NCI-H146 treated with DMSO at 0.1 percent for 48 hours (cell line): ENCODE measurements at regions not wholly inside any gene's neighbourhood (a gene's known extent, or its start where the extent isn't known, plus 50 kb on each side); places are given as distances from the start of the nearest gene placed in this dataset.
"Not testable (repeated sequence)": the region's sequence is repeated elsewhere in the genome, so short reads cannot be mapped to it uniquely, and the experiment has no call there.

Experiments
- DNase-seq: peaks from one replicate; lab custom pipeline; 2025; ENCODE audit not compliant: unreplicated experiment; lab: John Stamatoyannopoulos, UW

GRCh38 chr11:115632061-115632460 lies 127.8 kb upstream of the CADM1 start:
- no peak for DNase-seq

GRCh38 chr11:115631609-115632008 lies 127.4 kb upstream of the CADM1 start:
- DNase-seq, result no peak

DNA sequence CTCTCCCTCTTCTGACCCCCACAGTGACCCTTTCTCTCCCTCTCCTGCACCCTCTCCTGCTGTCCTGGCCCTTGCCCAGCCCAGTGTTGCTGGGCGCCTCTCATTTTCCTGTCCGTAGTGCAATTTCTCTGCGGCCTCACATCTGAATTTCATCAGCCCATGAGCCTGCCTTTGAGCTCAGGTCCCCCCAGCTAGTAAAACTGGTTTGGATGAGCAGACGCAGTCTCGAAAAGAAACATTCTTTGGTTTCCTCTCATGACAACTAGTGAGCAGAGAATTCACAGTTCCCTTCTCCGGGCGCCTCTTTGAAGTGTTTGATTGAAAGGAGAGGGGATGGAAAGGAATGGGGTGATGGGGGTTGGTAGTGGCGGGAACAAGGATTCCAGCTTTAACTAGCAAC lies 126.0 kb upstream of the CADM1 start:
- DNase-seq, result no peak

DNA sequence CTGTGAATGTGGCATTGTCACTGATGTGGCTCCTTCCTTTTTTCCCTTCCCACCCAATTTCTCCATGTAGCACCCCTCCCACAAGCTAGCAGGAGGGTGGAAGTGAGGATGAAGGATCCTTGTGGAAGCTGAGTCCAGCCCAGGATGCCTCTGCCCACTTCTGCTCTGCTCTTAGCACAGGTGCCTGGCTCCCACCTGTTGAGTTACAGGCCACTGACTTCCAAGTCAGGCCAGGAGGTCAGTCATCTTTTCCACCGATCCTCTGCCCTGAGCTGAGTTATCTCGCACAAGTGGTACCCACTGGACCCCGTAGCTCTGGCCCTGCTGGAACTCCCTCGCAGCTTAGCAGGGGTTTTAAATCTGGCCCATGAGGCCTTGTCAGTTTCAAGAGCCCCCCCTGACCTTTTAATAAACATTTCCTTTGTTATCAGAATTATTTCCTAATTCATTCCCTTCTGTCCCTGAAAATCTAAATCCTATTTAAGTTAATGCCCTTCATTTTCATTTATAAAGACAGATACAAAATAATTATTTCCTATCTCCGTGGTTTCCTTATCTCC lies 125.3 kb upstream of the CADM1 start:
- DNase-seq, result no peak

- no peak for DNase-seq
These were observed 123.6 kb upstream of the CADM1 start for GRCh38 chr11:115627666-115628460.

DNA sequence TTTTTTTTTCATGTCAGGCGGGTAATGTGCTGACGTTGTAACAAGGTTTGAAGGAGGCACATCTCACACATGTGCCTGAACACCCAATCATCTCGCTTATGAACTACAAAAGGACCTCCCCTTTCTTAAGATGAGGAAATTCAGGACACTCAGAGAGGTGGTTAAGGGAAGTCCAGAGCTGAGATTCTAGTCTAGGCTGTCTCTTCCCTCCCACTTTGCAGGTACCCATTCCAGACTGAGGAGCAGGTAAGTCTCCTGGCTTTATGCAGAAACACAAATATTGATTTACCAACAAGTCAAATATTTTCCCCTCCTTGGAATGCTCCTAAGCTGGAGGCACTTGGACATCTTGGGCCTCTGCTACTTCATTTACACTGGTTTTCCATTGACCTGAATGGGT lies 122.9 kb upstream of the CADM1 start:
- no peak for DNase-seq

DNA sequence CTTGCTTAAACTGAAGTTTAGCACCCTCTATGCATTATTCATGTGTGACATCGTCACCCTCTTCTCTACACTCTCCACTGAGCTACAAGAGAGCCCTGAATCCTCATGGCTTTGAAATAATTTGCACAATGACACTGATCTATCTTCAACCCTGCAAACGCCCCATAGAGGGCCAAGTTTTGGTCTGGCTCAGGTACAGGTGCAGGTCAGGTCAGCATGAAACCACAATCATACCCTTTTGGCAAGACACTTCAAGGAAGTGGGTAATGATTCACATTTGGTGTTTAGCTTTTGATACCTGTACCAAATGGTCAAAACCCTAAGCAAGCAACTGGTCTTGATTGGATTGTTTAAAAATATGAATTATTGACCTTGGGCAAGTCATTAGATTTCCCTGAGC lies 122.2 kb upstream of the CADM1 start:
- no peak for DNase-seq

- DNase-seq, result no peak
These were observed 121.3 kb upstream of the CADM1 start for GRCh38 chr11:115625502-115625901.

- no peak for DNase-seq
These were observed 119.8 kb upstream of the CADM1 start for GRCh38 chr11:115624065-115624464.

DNA sequence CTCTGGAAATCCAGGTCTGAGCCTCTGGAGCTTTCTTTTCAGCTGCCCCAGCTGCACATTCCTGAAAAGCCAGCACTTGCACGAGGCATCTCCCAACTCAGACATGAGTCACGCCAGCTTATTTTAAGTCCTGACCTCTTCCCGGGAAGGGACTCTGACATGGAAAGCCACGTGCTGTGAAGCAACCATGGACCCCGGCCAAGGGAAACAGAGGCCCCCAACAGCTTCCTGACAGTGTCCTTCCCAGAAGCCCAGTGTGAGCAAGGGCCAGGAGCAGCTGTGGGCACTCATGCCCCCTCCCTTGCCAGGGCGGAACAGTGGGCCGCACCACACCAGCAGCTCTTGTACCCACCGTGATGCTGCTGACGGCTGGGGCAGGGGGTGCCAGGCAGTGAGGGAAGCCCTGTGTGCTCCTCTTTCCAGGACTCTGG lies 118.8 kb upstream of the CADM1 start:
- no peak for DNase-seq

DNA sequence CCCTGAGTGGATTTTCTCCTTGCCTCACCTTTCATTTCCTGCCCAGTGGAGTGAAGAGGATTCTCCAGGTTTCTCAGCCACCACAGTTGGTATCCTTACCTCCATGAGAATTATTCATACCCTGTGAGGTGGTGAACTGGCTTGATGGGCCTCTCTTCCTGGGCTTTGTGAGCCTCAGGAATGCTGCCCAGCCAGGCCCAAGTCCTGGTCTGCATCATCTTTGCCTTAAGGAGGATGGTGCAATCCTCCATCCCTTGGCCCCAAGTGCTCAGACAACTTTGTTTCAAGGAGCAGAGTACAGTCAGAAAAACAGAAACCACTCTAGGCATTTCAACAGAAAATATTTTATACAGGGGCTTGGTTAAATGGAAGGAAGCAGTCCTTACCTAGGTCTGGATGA lies 114.2 kb upstream of the CADM1 start:
- no peak for DNase-seq

DNA sequence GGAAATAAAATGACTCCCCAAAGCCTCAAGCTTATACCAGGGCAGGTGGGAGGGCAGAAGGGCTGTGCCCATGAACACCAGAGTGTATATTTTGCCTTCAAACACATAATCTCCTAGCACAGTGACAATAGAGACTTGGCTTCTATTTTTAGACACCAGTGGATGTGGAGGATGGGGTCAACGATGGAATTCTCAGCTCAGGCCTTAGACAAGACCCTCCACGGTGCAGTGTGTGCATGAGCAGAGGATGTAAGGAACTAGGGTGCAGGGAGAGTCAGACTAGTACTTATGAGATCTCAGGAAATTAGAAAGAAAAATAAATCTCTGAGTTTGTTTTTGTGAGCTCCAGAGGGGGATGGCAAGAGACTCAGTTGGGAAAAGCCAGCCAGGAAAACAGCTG lies 113.6 kb upstream of the CADM1 start:
- no peak for DNase-seq

DNA sequence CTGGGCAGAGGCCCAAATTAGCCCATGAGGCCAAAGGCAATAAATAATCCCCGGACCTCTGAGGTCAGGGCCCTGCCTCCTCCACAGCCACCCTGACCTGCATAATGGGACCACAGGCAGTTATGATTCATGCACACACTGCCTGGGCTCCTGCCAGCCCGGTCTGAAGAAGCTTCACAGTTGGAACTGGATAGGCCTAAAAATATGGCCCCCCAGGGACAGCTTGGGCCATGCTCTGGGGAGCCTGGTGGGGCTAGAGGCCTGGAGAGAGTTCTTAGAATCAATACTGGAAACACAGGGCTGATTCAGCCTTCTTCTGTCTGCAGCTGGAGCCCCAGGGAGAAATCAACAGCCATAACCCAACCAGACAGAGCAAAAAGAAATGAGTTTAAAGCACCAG lies 112.8 kb upstream of the CADM1 start:
- DNase-seq, result no peak

DNA sequence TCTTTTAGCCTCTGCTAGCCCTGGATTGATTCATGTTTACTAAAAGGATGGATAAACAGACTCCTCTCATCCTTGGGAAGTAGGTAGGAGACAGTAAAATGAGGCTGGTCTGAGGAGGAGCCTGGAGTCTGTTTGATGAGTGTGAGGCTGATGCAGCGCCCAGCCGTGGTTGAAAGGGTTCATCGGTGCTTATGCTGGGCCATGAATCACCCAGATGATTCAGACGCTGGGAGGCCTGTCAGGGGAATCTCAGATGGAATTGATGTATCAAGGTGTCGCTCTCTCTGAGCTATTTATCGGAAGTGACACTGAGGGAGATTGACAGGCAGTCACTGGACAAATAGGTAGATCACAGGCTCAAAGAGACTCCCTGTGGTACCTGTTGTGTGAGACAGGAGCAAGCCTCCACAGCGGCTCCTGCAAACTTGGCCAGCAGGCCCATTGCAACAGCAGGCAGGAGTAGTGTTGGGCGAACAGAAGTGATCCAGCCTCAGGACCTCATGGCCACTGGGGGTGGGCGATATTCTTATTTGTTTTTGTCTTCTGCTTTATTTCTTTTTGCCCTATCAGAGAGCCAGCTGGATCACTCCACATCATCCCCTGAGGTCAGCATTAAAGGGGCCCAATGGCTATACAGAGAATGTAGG lies 109.9 kb upstream of the CADM1 start:
- no peak for DNase-seq

DNA sequence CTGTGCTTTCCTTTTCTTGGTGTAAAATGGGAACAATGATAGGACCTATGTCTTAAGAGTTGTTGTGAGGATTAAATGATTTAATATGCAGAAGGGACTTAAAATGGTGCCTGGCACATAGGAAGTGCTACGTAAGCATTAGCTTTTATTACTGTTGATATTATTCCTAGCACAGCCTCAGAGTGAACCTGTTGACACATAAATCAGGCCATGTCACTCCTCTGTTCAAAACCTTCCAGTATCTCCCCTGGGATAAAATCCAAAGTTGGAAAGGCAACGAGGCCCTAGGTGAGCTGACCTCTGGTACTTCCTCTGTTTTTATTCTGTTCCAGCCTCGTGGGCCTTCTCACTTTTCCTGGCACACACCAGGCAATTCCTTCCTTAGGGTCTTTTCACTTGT lies 108.8 kb upstream of the CADM1 start:
- DNase-seq, result no peak

- no peak for DNase-seq
These were observed 108.0 kb upstream of the CADM1 start for GRCh38 chr11:115612046-115612730.

DNA sequence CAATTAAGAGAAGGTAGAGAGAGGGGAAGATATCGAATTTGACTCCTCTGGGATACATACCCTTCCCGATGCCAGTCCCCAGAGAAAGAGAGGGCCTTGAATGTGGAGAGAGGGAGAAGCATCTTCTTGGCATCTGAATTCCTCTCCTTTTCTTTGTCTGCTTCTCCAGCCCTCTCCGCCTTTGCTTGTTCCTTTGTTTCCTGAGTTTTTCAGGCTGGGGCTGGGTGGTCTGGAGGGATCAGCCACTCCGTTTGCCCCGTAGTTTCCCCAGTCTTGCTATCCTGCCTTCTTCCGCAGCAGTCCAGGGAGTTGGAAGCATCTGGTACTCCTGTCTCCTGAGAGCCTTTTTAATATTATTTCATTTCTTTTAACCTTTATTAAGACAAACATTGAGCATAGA lies 107.1 kb upstream of the CADM1 start:
- DNase-seq, result no peak

DNA sequence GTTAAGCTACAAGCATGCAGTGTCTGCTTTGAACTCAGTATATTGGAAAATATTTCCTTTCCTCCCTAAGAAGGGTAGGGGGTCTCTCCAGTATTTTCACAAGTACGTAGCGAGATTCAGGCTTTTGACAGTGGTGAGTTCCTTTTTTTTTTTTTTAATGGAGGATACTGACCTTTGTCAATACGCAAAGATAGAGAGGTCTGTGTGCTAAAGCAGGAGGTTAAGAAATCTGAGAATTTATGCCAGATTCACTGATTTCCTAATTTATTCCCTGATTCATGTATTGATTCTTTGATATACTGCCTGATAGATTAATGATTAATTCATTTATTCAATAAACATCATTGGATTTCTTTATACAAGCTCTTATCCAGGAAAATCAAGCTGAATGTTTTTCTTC lies 106.7 kb upstream of the CADM1 start:
- DNase-seq, result no peak

- DNase-seq, result not testable (repeated sequence)
These were observed 106.0 kb upstream of the CADM1 start for GRCh38 chr11:115610234-115610633.

DNA sequence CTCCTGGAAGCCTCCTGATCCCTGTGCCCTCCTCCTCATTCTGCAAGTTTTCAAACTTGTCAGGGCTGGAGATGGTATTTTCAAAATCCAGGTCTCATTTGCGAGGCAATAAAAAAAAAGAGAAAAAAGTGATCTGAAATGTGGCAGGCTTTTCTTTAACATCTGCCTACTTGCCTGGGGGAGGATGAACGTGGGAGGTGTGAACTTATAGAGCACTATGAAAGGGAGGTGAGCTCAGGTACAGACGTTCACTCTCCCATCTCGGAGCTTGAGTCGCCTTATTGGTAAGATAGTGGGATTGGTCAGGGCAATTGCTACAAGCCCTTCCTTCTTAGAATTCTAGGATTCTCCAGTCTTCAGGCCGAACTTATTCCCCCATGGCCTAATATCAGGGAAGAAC lies 104.8 kb upstream of the CADM1 start:
- DNase-seq, result no peak

DNA sequence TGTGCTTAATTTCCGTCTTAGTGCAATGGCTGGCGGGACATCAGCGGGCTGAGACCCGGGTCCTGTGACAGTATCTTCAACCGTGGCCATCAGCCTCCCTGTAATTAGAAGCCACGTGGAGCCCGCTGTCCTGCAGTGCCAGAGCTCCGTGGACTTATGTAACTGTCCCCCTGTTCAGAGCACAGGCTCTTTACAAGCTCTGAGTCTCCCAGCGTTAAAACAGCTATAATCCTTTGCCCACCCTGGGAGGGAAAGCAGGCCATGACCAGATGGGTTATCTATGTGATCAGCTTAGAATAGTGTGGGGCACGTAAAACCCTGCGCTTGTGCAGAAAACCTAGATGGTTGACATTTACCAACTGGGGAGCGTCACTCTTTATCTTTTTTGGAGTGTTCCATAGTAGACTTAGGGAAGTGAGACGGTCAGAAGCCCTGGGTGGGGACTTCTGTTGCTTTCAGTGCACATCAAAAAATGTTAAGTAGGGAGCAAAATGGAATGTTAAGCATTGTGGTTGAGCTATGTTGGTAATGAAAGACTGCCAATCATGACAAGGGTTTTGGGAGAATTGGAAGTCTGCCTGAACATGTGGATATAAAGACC lies 103.5 kb upstream of the CADM1 start:
- DNase-seq, result no peak
